ENCODE measurements at regions not wholly inside any gene's neighbourhood (a gene's known extent, or its start where the extent isn't known, plus 50 kb on each side); places are given as distances from the start of the nearest gene placed in this dataset.

DNA sequence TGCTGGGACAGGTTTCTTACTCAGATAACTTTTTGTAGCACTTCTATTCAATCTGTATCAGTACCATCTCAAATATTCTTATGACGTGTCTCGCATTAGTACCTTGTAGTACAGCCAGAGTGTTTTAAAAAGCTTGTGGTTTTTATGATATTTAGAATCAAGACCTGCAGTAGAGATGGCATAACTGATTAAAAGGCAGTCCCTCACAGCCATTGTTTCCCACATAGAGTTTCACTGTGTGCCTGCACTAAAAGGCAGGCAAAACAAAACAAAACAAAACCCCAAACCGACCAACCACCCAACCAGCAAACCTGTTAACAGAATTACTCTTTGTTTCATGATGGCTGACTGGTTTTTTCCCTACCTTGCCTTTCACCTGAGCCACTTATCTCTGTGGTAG is 221.3 kb upstream of the DGKB start:
- TF ChIP-seq CTCF (IDR thresholded peaks at IDR 0.05) (no peak), POLR2A (IDR thresholded peaks at IDR 0.05) (no peak)
